Endothelial cell of umbilical vein (primary cell): ENCODE measurements at regions not wholly inside any gene's neighbourhood (a gene's known extent, or its start where the extent isn't known, plus 50 kb on each side); places are given as distances from the start of the nearest gene placed in this dataset.

Experiments
- EZH2 ChIP-seq: IDR thresholded peaks from 2 replicates; pipeline ENCODE4 v1.6.1; 2012; ENCODE audit warnings: borderline replicate concordance, low read depth, mild to moderate bottlenecking, moderate library complexity, low read length, inconsistent platforms; ENCODE audit not compliant: severe bottlenecking
- JUN ChIP-seq: IDR thresholded peaks from 2 replicates; pipeline ENCODE4 v1.6.1; 2011; ENCODE audit warnings: borderline replicate concordance, low read depth; ENCODE audit not compliant: insufficient read length, insufficient read depth
- POLR2A ChIP-seq: IDR thresholded peaks from 2 replicates; pipeline ENCODE4 v1.6.1; 2012; ENCODE audit warnings: low read depth, mild to moderate bottlenecking, control low read depth, low read length
- TF ChIP-seq, protein P1 (sequence below), 2 donors: IDR thresholded peaks; 1 replicate in 1 of 2; 2 replicates in 1 of 2; pipeline ENCODE4 v1.5.1; 2011; ENCODE audit warnings: low read length in 2 of 2, mild to moderate bottlenecking in 2 of 2, moderate library complexity in 2 of 2, control low read depth in 1 of 2, inconsistent platforms in 1 of 2, low read depth in 1 of 2; ENCODE audit not compliant: insufficient read depth in 1 of 2; ENCODE audit errors: extremely low read depth in 1 of 2
- TF ChIP-seq, protein P2 (sequence below): IDR thresholded peaks from 2 replicates; pipeline ENCODE4 v1.6.1; 2011; ENCODE audit not compliant: insufficient read depth, insufficient read length

DNA sequence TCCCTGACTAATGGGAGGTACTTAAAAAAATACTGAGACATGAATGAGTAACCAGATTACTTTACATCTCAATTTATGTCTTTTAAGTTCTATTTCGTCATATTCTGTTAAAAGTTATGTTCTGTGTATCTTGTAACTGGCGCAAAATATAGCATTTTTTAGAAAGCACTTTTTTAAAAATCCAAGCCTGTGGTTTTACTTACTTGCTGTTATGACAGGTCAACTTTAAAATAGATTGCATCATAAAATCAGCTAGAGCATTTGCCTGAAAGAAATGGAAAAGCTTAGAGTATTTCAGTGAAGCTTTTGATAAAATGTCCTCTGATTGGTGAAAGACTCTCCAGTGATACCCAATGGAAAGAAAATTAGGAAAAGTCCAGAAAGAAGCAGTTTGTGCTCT is 1892.3 kb upstream of the TENM3 start:
- TF ChIP-seq, protein P1, sequence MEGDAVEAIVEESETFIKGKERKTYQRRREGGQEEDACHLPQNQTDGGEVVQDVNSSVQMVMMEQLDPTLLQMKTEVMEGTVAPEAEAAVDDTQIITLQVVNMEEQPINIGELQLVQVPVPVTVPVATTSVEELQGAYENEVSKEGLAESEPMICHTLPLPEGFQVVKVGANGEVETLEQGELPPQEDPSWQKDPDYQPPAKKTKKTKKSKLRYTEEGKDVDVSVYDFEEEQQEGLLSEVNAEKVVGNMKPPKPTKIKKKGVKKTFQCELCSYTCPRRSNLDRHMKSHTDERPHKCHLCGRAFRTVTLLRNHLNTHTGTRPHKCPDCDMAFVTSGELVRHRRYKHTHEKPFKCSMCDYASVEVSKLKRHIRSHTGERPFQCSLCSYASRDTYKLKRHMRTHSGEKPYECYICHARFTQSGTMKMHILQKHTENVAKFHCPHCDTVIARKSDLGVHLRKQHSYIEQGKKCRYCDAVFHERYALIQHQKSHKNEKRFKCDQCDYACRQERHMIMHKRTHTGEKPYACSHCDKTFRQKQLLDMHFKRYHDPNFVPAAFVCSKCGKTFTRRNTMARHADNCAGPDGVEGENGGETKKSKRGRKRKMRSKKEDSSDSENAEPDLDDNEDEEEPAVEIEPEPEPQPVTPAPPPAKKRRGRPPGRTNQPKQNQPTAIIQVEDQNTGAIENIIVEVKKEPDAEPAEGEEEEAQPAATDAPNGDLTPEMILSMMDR (IDR thresholded peaks at IDR 0.05; ENCODE audit: extremely low read depth in 1 of 2, insufficient read depth in 1 of 2, low read depth in 1 of 2, low read length in 2 of 2): no peak
- TF ChIP-seq JUN (no peak), POLR2A (no peak), EZH2 (no peak)
- TF ChIP-seq, protein P2, sequence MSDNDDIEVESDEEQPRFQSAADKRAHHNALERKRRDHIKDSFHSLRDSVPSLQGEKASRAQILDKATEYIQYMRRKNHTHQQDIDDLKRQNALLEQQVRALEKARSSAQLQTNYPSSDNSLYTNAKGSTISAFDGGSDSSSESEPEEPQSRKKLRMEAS: no peak
